GM13977 (cell line): ENCODE measurements at regions not wholly inside any gene's neighbourhood (a gene's known extent, or its start where the extent isn't known, plus 50 kb on each side); places are given as distances from the start of the nearest gene placed in this dataset.

ENCODE experiments used
- DNase-seq: peaks from one replicate; pipeline ENCODE4 v3.0.0; 2012; ENCODE audit warnings: low spot score
- in situ Hi-C: fragments of 300-500 bp; cut with MboI; formaldehyde crosslinking; loops from one replicate; pipeline ENCODE4 v1.12.0; 2022; ENCODE audit warnings: low sequenced_read_pairs, low pct_unique_long_range_greater_than_20kb, mixed read lengths, inconsistent platforms; ENCODE audit not compliant: unreplicated experiment
- TF ChIP-seq, protein P1 (sequence below): IDR thresholded peaks from 2 replicates; pipeline ENCODE4 v1.5.1; 2012; ENCODE audit warnings: mild to moderate bottlenecking, control low read depth; ENCODE audit not compliant: insufficient read depth; ENCODE audit errors: extremely low read depth, missing control alignments

- DNase-seq = no peak
- TF ChIP-seq, protein P1, sequence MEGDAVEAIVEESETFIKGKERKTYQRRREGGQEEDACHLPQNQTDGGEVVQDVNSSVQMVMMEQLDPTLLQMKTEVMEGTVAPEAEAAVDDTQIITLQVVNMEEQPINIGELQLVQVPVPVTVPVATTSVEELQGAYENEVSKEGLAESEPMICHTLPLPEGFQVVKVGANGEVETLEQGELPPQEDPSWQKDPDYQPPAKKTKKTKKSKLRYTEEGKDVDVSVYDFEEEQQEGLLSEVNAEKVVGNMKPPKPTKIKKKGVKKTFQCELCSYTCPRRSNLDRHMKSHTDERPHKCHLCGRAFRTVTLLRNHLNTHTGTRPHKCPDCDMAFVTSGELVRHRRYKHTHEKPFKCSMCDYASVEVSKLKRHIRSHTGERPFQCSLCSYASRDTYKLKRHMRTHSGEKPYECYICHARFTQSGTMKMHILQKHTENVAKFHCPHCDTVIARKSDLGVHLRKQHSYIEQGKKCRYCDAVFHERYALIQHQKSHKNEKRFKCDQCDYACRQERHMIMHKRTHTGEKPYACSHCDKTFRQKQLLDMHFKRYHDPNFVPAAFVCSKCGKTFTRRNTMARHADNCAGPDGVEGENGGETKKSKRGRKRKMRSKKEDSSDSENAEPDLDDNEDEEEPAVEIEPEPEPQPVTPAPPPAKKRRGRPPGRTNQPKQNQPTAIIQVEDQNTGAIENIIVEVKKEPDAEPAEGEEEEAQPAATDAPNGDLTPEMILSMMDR = no peak
- in situ Hi-C loops = no loop called here
These were observed 283.8 kb upstream of the DAB1 start for GRCh38 chr1:57707631-57708030.

DNA sequence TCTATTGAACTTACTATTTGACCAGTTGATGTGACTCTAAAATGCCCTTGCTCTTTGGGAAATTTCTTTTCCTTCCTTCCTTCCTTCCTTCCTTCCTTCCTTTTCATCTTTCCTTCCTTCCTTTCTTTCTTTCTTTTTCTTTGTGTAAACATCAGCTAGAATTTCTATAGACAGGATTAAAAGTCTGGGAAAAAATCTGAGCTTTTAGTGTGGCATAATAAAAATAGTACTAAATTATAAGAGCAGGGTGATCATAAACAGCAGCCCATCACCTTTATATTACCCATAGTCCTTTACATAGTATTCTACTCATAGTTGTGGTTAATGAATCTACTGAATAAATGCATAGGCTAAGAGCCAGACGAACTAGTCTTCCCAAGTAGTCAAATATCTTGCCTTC lies 281.0 kb upstream of the DAB1 start:
- TF ChIP-seq, protein P1 = no peak
- in situ Hi-C loops = no loop called here
- DNase-seq = no peak

DNA sequence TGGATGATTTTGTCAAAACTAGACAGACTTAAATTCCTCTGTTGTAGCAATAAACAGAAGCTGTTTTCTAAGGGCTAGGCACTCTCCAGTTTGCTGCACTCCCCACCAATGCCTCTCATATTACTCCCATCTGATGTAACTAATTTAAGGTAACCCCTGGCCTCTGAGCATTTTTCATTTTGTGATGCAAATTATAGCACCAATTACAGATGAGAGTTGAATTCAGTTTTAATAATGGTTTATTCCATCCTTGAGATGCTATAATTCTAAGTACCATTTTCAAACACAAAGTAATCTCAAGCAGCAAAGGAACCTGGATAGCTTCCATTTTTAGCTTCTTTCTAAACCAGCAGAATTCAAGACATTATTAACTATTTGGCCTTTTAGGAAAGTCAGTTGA lies 280.4 kb upstream of the DAB1 start:
- DNase-seq = no peak
- TF ChIP-seq, protein P1 = no peak
- in situ Hi-C loops = no loop called here

DNA sequence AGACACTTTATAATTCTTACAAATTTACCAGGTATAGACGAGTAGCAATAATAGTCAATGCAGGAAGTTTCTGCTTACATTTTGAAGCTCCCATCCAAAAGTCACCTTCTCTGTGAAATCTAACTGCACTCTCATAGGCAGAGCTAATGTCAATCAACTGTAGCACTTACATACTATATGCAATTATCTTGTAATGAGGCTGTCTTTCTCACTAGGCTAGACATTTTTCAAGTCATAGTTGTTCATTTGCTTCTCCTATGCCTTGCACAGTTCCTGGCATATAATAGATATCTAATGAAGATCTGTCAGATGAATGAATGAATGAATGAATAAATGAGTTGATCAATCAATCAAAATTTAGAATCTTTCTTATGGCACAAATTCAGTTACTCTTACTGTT lies 273.0 kb upstream of the DAB1 start:
- TF ChIP-seq, protein P1 = no peak
- in situ Hi-C loops = no loop called here
- DNase-seq = no peak

- no peak for DNase-seq
- in situ Hi-C loops = no loop called here
- TF ChIP-seq, protein P1 = no peak
These were observed 272.2 kb upstream of the DAB1 start for GRCh38 chr1:57696043-57696442.

DNA sequence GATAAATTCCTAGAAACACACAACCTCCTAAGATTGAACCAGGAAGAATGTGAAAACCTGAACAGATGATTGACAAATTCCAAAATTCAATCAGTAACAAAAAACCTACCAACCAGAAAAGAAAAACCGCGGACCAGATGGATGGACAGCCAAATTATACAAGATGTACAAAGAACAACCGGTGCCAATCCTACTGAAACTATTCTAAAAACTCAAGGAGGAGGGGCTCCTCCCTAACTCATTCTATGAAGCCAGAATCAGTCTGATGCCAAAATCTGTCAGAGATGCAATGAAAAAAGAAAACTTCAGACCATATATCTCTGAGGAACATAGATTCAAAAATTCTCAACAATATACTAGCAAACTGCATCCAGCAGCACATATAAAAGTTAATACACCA lies 262.4 kb upstream of the DAB1 start:
- in situ Hi-C loops = no loop called here
- no peak for DNase-seq
- TF ChIP-seq, protein P1 = no peak
